Activated CD4-positive, alpha-beta memory T cell treated with anti-CD3 and anti-CD28 coated beads for 36 hours (primary cell): ENCODE measurements at regions not wholly inside any gene's neighbourhood (a gene's known extent, or its start where the extent isn't known, plus 50 kb on each side); places are given as distances from the start of the nearest gene placed in this dataset.
"Not testable (repeated sequence)": the region's sequence is repeated elsewhere in the genome, so short reads cannot be mapped to it uniquely, and the experiment has no call there.

Experiments
- CTCF ChIA-PET: fragments of 350-600 bp; sonication (Branson Sonifier 250); formaldehyde crosslinking; loops from one replicate; lab custom pipeline; 2021; ENCODE audit warnings: antibody characterized with exemption, inconsistent platforms; lab: Charles Lee
- POLR2A ChIA-PET: fragments of 350-600 bp; sonication (Branson Sonifier 250); formaldehyde crosslinking; loops from one replicate; lab custom pipeline; 2021; ENCODE audit warnings: antibody characterized with exemption; lab: Charles Lee
- DNase-seq: peaks from one replicate; pipeline ENCODE4 v3.0.0-alpha.2; 2020
- H3K27ac Mint-ChIP-seq: one replicate; pipeline ENCODE4 v1.8.0; 2021; ENCODE audit warnings: mixed read lengths
- H3K27me3 Mint-ChIP-seq: one replicate; pipeline ENCODE4 v1.8.0; 2021; ENCODE audit warnings: mixed read lengths
- H3K36me3 Mint-ChIP-seq: one replicate; pipeline ENCODE4 v1.8.0; 2021; ENCODE audit warnings: mixed read lengths
- H3K4me1 Mint-ChIP-seq: one replicate; pipeline ENCODE4 v1.8.0; 2021; ENCODE audit warnings: low read depth, mixed read lengths
- H3K4me3 Mint-ChIP-seq: one replicate; pipeline ENCODE4 v1.8.0; 2021; ENCODE audit warnings: mild to moderate bottlenecking, mixed read lengths
- H3K9me3 Mint-ChIP-seq: one replicate; pipeline ENCODE4 v1.8.0; 2021; ENCODE audit warnings: mixed read lengths
- intact Hi-C: fragments of 100-400 bp; cut with micrococcal nuclease; formaldehyde crosslinking; loops from one replicate; pipeline ENCODE4 v1.15.1; 2023

DNA sequence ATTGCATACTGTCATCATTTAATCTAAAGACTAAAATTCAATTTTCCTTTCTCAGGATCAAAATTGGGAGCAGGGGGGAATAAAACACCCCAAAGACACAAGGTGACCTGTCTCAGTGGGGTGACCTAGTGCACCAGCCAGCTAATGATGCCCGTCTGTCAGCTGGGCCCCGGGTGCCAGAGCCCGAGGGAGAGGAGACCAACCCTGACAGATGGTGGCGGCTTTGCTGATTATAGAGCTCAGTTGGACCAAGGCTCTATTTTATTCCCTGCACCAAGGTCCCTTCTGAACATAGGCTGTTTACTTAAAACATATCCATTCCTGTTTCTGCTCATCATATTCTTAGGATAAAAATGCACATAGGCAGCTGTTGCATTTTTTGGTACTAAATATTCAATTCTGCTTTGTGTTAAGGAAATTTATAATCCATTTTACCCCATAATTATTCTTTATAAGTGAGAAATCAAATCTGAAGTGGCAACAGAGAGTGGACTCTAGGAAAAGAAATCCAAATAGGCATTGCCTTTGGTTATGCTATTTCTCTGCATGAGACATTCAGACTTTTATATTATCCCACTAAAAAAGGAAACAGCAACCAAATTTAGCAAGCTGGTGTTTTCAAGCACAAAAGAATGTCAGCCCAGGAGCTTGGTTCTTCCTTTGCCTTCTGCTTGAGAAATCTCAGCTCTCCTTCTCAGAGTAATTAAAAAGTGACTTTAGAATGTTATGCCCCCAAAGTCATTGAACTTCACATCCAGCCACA is 96.8 kb upstream of the IFNG-AS1 start:
- H3K9me3 Mint-ChIP-seq = no peaks in the 10 kb centered on the region
- H3K4me3 Mint-ChIP-seq = no peak overlapping the region
- intact Hi-C loops = no loop called here
- no peaks in the 10 kb centered on the region for H3K36me3 Mint-ChIP-seq
- H3K4me1 Mint-ChIP-seq = peaks cover 4% of the 10 kb centered on the region
- H3K27me3 Mint-ChIP-seq = peaks cover 1% of the 10 kb centered on the region
- H3K27ac Mint-ChIP-seq = no peak overlapping the region
- CTCF ChIA-PET = interaction anchor here (0.5 kb wide), 1 partner anchor 707 kb away, joined by 3 read pairs; no protein-coding TSS in a partner anchor
- DNase-seq = no peak
- POLR2A ChIA-PET = no interaction called here

- Mint-ChIP-seq H3K36me3 (no peaks in the 10 kb centered on the region), H3K27ac (no peak overlapping the region), H3K4me3 (no peak overlapping the region), H3K27me3 (peaks cover 1% of the 10 kb centered on the region), H3K4me1 (peaks cover 4% of the 10 kb centered on the region), H3K9me3 (no peaks in the 10 kb centered on the region)
- ChIA-PET POLR2A (no interaction called here), CTCF (interaction anchor here (0.5 kb wide), 1 partner anchor 706 kb away, joined by 3 read pairs; no protein-coding TSS in a partner anchor)
- intact Hi-C loops = no loop called here
- no peak for DNase-seq
Measured at GRCh38 chr12:67893022-67893580, 96.1 kb upstream of the IFNG-AS1 start.

- H3K4me3 Mint-ChIP-seq, DNase-seq, intact Hi-C loops, H3K9me3 Mint-ChIP-seq, POLR2A ChIA-PET, H3K27me3 Mint-ChIP-seq, H3K36me3 Mint-ChIP-seq, H3K27ac Mint-ChIP-seq, CTCF ChIA-PET, H3K4me1 Mint-ChIP-seq: not testable (repeated sequence)
Measured at GRCh38 chr12:67900418-67900817, 88.8 kb upstream of the IFNG-AS1 start.

- Mint-ChIP-seq H3K27me3 (peaks cover 5% of the 10 kb centered on the region), H3K4me3 (no peak overlapping the region), H3K4me1 (no peaks in the 10 kb centered on the region), H3K9me3 (peaks cover 2% of the 10 kb centered on the region), H3K27ac (no peak overlapping the region), H3K36me3 (no peaks in the 10 kb centered on the region)
- ChIA-PET POLR2A (no interaction called here), CTCF (no interaction called here)
- intact Hi-C loops = no loop called here
- no peak for DNase-seq
Measured at GRCh38 chr12:67909091-67909531, 80.1 kb upstream of the IFNG-AS1 start.

GRCh38 chr12:67909681-67910080 is 79.6 kb upstream of the IFNG-AS1 start:
- DNase-seq = no peak
- POLR2A ChIA-PET = no interaction called here
- Mint-ChIP-seq H3K4me3 (no peak overlapping the region), H3K27ac (no peak overlapping the region), H3K9me3 (peaks cover 2% of the 10 kb centered on the region), H3K27me3 (peaks cover 5% of the 10 kb centered on the region), H3K4me1 (no peaks in the 10 kb centered on the region), H3K36me3 (no peaks in the 10 kb centered on the region)
- intact Hi-C loops = no loop called here
- CTCF ChIA-PET = no interaction called here

- H3K4me3 Mint-ChIP-seq = no peak overlapping the region
- CTCF ChIA-PET = no interaction called here
- no peaks in the 10 kb centered on the region for H3K36me3 Mint-ChIP-seq
- H3K27ac Mint-ChIP-seq = no peak overlapping the region
- H3K27me3 Mint-ChIP-seq = peaks cover 5% of the 10 kb centered on the region
- intact Hi-C loops = no loop called here
- peaks cover 2% of the 10 kb centered on the region for H3K9me3 Mint-ChIP-seq
- no peaks in the 10 kb centered on the region for H3K4me1 Mint-ChIP-seq
- POLR2A ChIA-PET = no interaction called here
- DNase-seq = no peak
Measured at GRCh38 chr12:67910360-67911274, 78.6 kb upstream of the IFNG-AS1 start.

DNA sequence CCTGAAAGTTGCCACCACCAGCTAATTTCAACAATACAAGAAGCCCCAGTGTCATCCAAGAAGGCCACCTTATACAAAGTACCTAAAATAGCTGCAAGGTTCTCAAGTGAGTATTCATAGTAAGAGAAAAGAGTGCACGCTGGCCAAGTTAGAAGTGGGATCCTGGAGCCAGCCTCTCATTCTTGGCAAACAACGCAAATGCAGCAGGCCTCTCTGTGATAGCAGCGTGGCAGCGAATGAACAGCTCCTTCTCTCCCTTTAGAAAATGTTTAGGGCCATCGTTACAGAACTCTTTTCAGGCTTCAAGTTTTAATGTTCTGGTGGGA is 78.0 kb upstream of the IFNG-AS1 start:
- Mint-ChIP-seq H3K9me3 (peaks cover 2% of the 10 kb centered on the region), H3K4me3 (no peak overlapping the region), H3K4me1 (no peaks in the 10 kb centered on the region), H3K36me3 (no peaks in the 10 kb centered on the region), H3K27me3 (peaks cover 5% of the 10 kb centered on the region), H3K27ac (no peak overlapping the region)
- no peak for DNase-seq
- intact Hi-C loops = no loop called here
- ChIA-PET CTCF (no interaction called here), POLR2A (no interaction called here)

GRCh38 chr12:67911789-67912188 is 77.5 kb upstream of the IFNG-AS1 start:
- intact Hi-C loops = no loop called here
- Mint-ChIP-seq H3K27ac (no peak overlapping the region), H3K27me3 (peaks cover 7% of the 10 kb centered on the region), H3K36me3 (no peaks in the 10 kb centered on the region), H3K4me3 (no peak overlapping the region), H3K4me1 (peaks cover 2% of the 10 kb centered on the region), H3K9me3 (no peaks in the 10 kb centered on the region)
- CTCF ChIA-PET = no interaction called here
- DNase-seq = no peak
- POLR2A ChIA-PET = no interaction called here

DNA sequence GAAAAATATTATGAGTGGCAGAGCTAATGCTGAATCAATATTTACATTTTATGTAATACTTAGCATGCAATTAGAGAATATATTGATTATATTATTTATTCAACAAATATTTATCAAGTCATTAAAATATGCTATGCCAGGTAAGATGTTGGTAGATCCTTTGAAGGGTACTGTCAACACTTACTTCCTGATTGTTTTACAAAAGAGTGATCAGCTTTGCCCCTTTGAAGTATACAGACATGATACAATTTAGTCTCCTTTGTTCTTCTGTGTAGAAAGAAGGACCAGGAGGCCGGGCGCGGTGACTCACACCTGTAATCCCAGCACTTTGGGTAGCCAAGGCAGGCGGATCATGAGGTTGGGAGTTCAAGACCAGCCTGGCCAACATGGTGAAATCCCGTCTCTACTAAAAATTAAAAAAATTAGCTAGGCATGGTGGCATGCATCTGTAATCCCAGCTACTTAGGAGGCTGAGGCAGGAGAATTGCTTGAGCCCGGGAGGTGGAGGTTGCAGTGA is 73.9 kb upstream of the IFNG-AS1 start:
- intact Hi-C loops = no loop called here
- DNase-seq = no peak
- H3K4me3 Mint-ChIP-seq = no peak overlapping the region
- ChIA-PET CTCF (no interaction called here), POLR2A (no interaction called here)
- H3K27ac Mint-ChIP-seq = no peak overlapping the region
- H3K4me1 Mint-ChIP-seq = peaks cover 13% of the 10 kb centered on the region
- peaks cover 7% of the 10 kb centered on the region for H3K27me3 Mint-ChIP-seq
- H3K9me3 Mint-ChIP-seq = no peaks in the 10 kb centered on the region
- H3K36me3 Mint-ChIP-seq = no peaks in the 10 kb centered on the region

DNA sequence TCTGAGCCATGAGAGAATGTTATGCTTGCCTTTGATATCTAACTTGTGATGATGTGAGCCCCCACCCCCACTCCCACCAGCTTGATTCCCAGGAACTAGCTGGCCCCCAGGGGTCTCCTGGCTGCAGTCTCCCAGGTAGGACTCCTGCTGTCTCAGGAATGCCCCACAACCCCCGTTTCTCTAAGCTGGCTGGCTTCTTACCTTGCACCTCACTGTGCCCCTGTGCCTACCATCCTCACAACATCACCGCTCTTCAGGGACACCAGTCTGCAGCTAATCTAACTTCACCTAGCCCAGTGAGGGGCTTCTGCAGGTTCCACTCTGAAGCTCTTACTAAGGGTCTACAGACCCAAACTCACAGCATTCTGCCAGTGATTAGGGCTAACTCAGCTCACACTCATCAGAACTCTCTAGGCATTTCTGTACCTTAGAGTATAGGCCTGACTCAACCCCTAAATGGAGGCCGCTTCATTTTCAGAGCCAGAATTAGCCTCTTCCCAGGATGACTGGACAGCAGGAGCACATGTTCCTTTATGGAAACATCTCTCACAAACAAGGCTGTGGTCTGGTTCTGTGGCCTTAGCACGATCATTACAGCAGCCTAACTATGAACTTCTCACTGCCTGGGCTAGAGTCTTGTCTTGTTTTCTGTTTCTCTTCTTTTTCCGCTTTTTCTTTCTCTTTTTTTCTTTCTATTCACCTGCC is 72.8 kb upstream of the IFNG-AS1 start:
- POLR2A ChIA-PET = no interaction called here
- H3K4me1 Mint-ChIP-seq = peaks cover 16% of the 10 kb centered on the region
- H3K27me3 Mint-ChIP-seq = peaks cover 7% of the 10 kb centered on the region
- no peaks in the 10 kb centered on the region for H3K9me3 Mint-ChIP-seq
- no peak overlapping the region for H3K4me3 Mint-ChIP-seq
- peak; percentile 26 for DNase-seq
- H3K36me3 Mint-ChIP-seq = no peaks in the 10 kb centered on the region
- CTCF ChIA-PET = no interaction called here
- no peak overlapping the region for H3K27ac Mint-ChIP-seq
- intact Hi-C loops = no loop called here

DNA sequence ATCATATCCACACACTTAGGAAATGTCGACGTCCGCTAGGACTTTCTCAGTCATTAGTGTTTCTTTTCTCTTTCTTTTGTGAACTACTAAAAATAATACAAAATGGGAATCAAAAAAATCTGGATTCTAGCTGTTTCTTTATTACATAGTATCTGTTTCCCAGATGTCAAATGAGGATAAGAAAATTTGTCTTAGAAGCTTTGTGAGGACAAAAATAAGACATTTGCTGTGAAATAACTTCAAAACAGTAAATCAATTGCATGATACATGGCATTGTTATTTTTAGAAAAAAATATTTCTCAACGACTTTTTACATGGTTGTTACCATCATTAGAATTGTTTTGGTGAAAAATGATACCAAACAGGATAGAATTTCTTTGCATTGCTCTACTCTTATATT is 71.4 kb upstream of the IFNG-AS1 start:
- no peak for DNase-seq
- intact Hi-C loops = no loop called here
- H3K27ac Mint-ChIP-seq = no peak overlapping the region
- H3K36me3 Mint-ChIP-seq = no peaks in the 10 kb centered on the region
- ChIA-PET CTCF (no interaction called here), POLR2A (no interaction called here)
- H3K27me3 Mint-ChIP-seq = peaks cover 2% of the 10 kb centered on the region
- peaks cover 16% of the 10 kb centered on the region for H3K4me1 Mint-ChIP-seq
- H3K4me3 Mint-ChIP-seq = no peak overlapping the region
- H3K9me3 Mint-ChIP-seq = no peaks in the 10 kb centered on the region

DNA sequence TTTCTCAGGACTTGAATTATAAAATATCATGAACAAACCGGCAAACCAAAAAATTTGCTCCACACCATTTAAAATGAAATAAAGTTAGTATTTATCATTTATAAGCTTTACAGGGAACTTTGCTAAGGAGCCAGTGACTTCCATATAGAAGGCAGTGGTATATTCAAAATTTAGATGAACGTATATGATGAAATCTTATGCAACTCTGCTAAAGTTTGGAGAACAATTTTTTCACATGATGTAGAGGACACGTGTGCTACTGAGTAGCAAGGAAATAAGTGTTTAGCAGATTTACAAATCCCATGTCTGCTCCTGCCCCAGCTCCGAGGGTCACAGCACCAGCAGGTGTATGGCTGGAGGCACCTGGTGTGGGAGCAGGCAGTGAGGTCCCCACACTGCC is 70.8 kb upstream of the IFNG-AS1 start:
- H3K27ac Mint-ChIP-seq = no peak overlapping the region
- DNase-seq = no peak
- intact Hi-C loops = no loop called here
- H3K36me3 Mint-ChIP-seq = no peaks in the 10 kb centered on the region
- peaks cover 2% of the 10 kb centered on the region for H3K27me3 Mint-ChIP-seq
- no peak overlapping the region for H3K4me3 Mint-ChIP-seq
- ChIA-PET CTCF (no interaction called here), POLR2A (no interaction called here)
- no peaks in the 10 kb centered on the region for H3K9me3 Mint-ChIP-seq
- H3K4me1 Mint-ChIP-seq = peaks cover 16% of the 10 kb centered on the region
